PC-3 (cell line): ENCODE measurements at regions not wholly inside any gene's neighbourhood (a gene's known extent, or its start where the extent isn't known, plus 50 kb on each side); places are given as distances from the start of the nearest gene placed in this dataset.
A peak's percentile ranks its signal among the peaks of the same experiment; 100 is the strongest.

ENCODE experiments used
- ATAC-seq: fragments of 200-7000 bp; cut with Tn5 transposase; 2 replicates; pipeline ENCODE4 v1.9.1; 2020; ENCODE audit warnings: mild to moderate bottlenecking, moderate library complexity
- BruUV-seq: library from RNA; stranded (reverse); fragments of 400-500 nt; replicated peaks from 2 replicates; lab custom pipeline; 2021; lab: Mats Ljungman, UMichigan
- CTCF ChIA-PET: fragments of 300-600 bp; sonication (Branson Sonifier 250); formaldehyde crosslinking; loops from one replicate; lab custom pipeline; 2022; ENCODE audit warnings: antibody characterized with exemption; lab: Charles Lee
- POLR2A ChIA-PET: fragments of 300-600 bp; sonication (Branson Sonifier 250); formaldehyde crosslinking; loops from one replicate; lab custom pipeline; 2022; ENCODE audit warnings: antibody characterized with exemption; ENCODE audit not compliant: unreplicated experiment; lab: Charles Lee
- DNase-seq: peaks from one replicate; pipeline ENCODE4 v3.0.0-alpha.2; 2015
- H2AFZ ChIP-seq: fragments of 300-600 bp; sonication (generic); 2 replicates; pipeline ENCODE4 v1.6.0; 2016; ENCODE audit warnings: antibody characterized with exemption, low read length
- H3F3A ChIP-seq: fragments of 300-600 bp; sonication (generic); one replicate; pipeline ENCODE4 v1.6.0; 2017; ENCODE audit warnings: antibody characterized with exemption, low read length, control low read depth, mild to moderate bottlenecking; ENCODE audit not compliant: unreplicated experiment
- H3K27ac ChIP-seq: fragments of 300-600 bp; sonication (generic); 2 replicates; pipeline ENCODE4 v1.5.1; 2016; ENCODE audit warnings: mild to moderate bottlenecking, low read length
- H3K27me3 ChIP-seq: fragments of 300-600 bp; sonication (generic); 2 replicates; pipeline ENCODE4 v1.6.1; 2016; ENCODE audit warnings: low read length, mixed read lengths
- H3K36me3 ChIP-seq: fragments of 300-600 bp; sonication (generic); 2 replicates; pipeline ENCODE4 v1.6.1; 2016; ENCODE audit warnings: low read depth, mixed run types, low read length, mixed read lengths
- H3K4me1 ChIP-seq: fragments of 300-600 bp; sonication (generic); 2 replicates; pipeline ENCODE4 v1.5.1; 2016; ENCODE audit warnings: low read length; ENCODE audit not compliant: insufficient read depth
- H3K4me2 ChIP-seq: fragments of 300-600 bp; sonication (generic); 2 replicates; pipeline ENCODE4 v1.6.0; 2016; ENCODE audit warnings: low read length
- H3K4me3 ChIP-seq: fragments of 300-600 bp; sonication (generic); 2 replicates; pipeline ENCODE4 v1.5.1; 2016; ENCODE audit warnings: mild to moderate bottlenecking, low read length, mixed read lengths
- H3K79me2 ChIP-seq: fragments of 300-600 bp; sonication (generic); 2 replicates; pipeline ENCODE4 v1.6.1; 2017; ENCODE audit warnings: low read length, mixed read lengths
- H3K9ac ChIP-seq: fragments of 300-600 bp; sonication (generic); 2 replicates; pipeline ENCODE4 v1.6.0; 2016; ENCODE audit warnings: mild to moderate bottlenecking, low read length
- H3K9me2 ChIP-seq: fragments of 300-600 bp; sonication (generic); replicated peaks from 2 replicates; pipeline ENCODE4 v1.6.1; 2016; ENCODE audit warnings: mixed run types, low read length, mixed read lengths
- H3K9me3 ChIP-seq: fragments of 300-600 bp; sonication (generic); 2 replicates; pipeline ENCODE4 v1.6.1; 2016; ENCODE audit warnings: low read length, mixed read lengths
- H4K20me1 ChIP-seq: fragments of 300-600 bp; sonication (generic); 2 replicates; pipeline ENCODE4 v1.6.1; 2016; ENCODE audit warnings: low read length, mixed read lengths
- EZH2 ChIP-seq: fragments of 300-600 bp; sonication (generic); IDR thresholded peaks from one replicate; pipeline ENCODE4 v1.6.1; 2017; ENCODE audit warnings: antibody characterized with exemption, mild to moderate bottlenecking, low read length; ENCODE audit not compliant: unreplicated experiment
- EZH2phosphoT487 ChIP-seq: fragments of 300-600 bp; sonication (generic); IDR thresholded peaks from 2 replicates; pipeline ENCODE4 v1.6.1; 2018; ENCODE audit warnings: mild to moderate bottlenecking, antibody characterized with exemption, low read length, borderline replicate concordance
- intact Hi-C: fragments of 100-400 bp; cut with micrococcal nuclease; formaldehyde crosslinking; loops from 2 replicates; pipeline ENCODE4 v1.9.0; 2023
- TF ChIP-seq, protein P1 (sequence below): fragments of 300-600 bp; sonication (generic); conservative IDR thresholded peaks from 2 replicates; pipeline ENCODE4 v1.5.1; 2017; ENCODE audit warnings: antibody characterized with exemption, low read depth, mild to moderate bottlenecking, low read length

DNA sequence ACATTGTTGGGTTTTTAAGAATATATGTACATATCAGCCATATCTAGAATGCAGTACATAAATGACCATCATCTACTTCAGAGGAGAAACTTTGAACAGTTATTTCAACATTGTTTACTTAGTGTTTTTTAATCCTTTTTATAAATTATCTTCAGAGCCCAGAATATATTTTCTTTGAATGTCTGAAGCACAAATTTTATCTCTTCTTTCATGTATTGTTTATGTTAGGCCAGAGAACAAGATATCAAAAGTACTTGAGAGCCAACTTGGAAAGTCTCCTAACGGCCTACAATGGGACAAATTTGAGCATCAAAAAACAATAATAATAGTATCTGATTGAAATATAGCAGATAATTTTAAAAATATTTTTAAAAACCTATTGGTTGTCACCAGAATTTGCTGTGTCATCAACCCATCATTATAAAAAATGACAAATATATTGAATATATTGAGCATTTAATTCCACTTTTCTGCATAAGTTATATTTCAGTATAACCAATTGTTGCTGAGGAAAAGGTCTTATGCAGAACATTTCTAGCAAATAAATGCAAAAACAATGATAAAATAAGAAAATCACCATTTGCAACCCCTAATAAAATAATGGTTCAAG lies 67.5 kb upstream of the CCNG1 start:
- BruUV-seq = no TSS peak
- H3K27ac ChIP-seq = peak overlapping the region; percentile 85
- H3K27me3 ChIP-seq = no peaks in the 10 kb centered on the region
- no peak overlapping the region; the same call in 1 of the 2 replicates for H3K4me3 ChIP-seq
- H3K36me3 ChIP-seq = no peaks in the 10 kb centered on the region
- no peaks in the 10 kb centered on the region for H3F3A ChIP-seq
- H3K9ac ChIP-seq = no peak overlapping the region
- intact Hi-C loops = loop anchor here (1.0 kb wide), 1 partner anchor 9 kb away; no protein-coding TSS in a partner anchor
- no peaks in the 10 kb centered on the region for H3K9me2 ChIP-seq
- no peak; the same call in 1 of the 2 replicates for ATAC-seq
- CTCF ChIA-PET = interaction anchor here (0.6 kb wide), 1 partner anchor 23 kb away, joined by 3 read pairs; no protein-coding TSS in a partner anchor
- peak overlapping the region; percentile 49 for H3K4me2 ChIP-seq
- H4K20me1 ChIP-seq = no peaks in the 10 kb centered on the region
- H3K4me1 ChIP-seq = peaks cover 23% of the 10 kb centered on the region
- no peak for TF ChIP-seq EZH2
- no peak for TF ChIP-seq EZH2phosphoT487
- TF ChIP-seq, protein P1, sequence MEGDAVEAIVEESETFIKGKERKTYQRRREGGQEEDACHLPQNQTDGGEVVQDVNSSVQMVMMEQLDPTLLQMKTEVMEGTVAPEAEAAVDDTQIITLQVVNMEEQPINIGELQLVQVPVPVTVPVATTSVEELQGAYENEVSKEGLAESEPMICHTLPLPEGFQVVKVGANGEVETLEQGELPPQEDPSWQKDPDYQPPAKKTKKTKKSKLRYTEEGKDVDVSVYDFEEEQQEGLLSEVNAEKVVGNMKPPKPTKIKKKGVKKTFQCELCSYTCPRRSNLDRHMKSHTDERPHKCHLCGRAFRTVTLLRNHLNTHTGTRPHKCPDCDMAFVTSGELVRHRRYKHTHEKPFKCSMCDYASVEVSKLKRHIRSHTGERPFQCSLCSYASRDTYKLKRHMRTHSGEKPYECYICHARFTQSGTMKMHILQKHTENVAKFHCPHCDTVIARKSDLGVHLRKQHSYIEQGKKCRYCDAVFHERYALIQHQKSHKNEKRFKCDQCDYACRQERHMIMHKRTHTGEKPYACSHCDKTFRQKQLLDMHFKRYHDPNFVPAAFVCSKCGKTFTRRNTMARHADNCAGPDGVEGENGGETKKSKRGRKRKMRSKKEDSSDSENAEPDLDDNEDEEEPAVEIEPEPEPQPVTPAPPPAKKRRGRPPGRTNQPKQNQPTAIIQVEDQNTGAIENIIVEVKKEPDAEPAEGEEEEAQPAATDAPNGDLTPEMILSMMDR = no peak
- no peaks in the 10 kb centered on the region for H3K79me2 ChIP-seq
- DNase-seq = no peak
- POLR2A ChIA-PET = interaction anchor here (0.6 kb wide), 1 partner anchor 12 kb away, joined by 10 read pairs; no protein-coding TSS in a partner anchor
- no peak overlapping the region for H2AFZ ChIP-seq
- H3K9me3 ChIP-seq = no peaks in the 10 kb centered on the region

DNA sequence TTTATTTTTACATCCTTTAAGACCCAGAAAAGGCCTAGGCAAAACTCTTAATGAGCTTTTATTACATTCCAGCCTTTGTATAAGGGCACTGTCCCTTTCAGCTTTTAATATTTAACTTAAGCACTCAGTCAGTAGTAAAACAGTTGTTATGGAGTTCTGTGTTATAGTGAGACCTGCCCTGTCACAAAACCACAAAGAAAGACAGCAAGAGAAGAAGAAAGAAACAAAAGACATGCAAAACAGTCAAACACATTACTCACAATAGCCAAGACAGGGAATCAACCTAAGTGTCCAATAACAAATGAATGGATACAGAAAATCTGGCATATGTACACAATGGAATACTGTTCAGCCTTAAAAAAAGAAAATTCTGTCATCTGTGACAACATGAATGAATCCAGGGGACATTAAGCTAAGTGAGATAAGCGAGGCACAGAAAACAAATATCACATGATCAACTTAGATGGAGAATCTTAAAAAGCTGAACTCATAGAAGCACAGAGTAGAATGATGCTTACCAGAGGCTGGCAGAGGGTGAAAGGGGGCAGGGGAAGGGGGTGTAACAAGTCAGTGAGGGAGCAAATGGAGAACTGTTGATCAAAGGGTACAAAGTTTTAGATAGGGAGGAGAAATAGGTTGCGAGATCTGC lies 63.8 kb upstream of the CCNG1 start:
- no peaks in the 10 kb centered on the region for H3K9me2 ChIP-seq
- DNase-seq (no peak), ATAC-seq (no peak; the same call in 1 of the 2 replicates)
- H3K9me3 ChIP-seq = no peaks in the 10 kb centered on the region
- no peak overlapping the region for H3K4me3 ChIP-seq
- peaks cover 17% of the 10 kb centered on the region for H3K4me1 ChIP-seq
- no TSS peak for BruUV-seq
- no peak overlapping the region for H2AFZ ChIP-seq
- H3K4me2 ChIP-seq = no peak overlapping the region
- no peak overlapping the region for H3K27ac ChIP-seq
- ChIA-PET POLR2A (no interaction called here), CTCF (no interaction called here)
- intact Hi-C loops = no loop called here
- TF ChIP-seq EZH2 (no peak), EZH2phosphoT487 (no peak)
- TF ChIP-seq, protein P1 = no peak
- H3K79me2 ChIP-seq = no peaks in the 10 kb centered on the region
- no peaks in the 10 kb centered on the region for H3K36me3 ChIP-seq
- H3F3A ChIP-seq = no peaks in the 10 kb centered on the region
- H3K9ac ChIP-seq = no peak overlapping the region
- no peaks in the 10 kb centered on the region for H4K20me1 ChIP-seq
- H3K27me3 ChIP-seq = no peaks in the 10 kb centered on the region

DNA sequence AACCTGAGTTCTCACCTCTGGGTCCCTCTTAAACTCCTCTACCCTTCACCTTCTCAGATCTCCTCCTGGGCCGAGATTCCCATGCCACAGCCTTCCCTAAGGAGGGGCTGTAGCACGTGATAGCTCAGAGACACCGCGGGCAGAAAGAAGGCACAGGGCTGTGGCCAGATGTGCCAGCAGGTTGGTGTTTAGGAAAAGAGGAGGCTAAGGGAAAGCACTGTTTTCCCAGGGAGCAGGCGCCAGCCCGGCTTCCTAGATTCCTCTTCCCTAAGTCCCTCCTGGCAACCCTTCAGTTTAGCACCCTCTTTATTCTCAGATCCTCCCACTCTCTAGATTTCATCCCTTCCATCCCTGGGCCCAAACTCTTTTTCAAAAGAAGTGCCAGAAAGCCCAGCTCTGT lies 59.4 kb upstream of the CCNG1 start:
- H3K9me3 ChIP-seq = no peaks in the 10 kb centered on the region
- H3K36me3 ChIP-seq = no peaks in the 10 kb centered on the region
- no peak overlapping the region for H3K27ac ChIP-seq
- H3K4me3 ChIP-seq = no peak overlapping the region
- no peak overlapping the region for H3K9ac ChIP-seq
- H3K4me1 ChIP-seq = peaks cover 29% of the 10 kb centered on the region
- ChIA-PET POLR2A (no interaction called here), CTCF (no interaction called here)
- H3K27me3 ChIP-seq = no peaks in the 10 kb centered on the region
- H3K79me2 ChIP-seq = no peaks in the 10 kb centered on the region
- no peaks in the 10 kb centered on the region for H3K9me2 ChIP-seq
- no TSS peak for BruUV-seq
- H4K20me1 ChIP-seq = no peaks in the 10 kb centered on the region
- DNase-seq (no peak), ATAC-seq (no peak)
- intact Hi-C loops = loop anchor here (5.0 kb wide), 1 partner anchor 129 kb away; the partner anchor contains the start of gene MAT2B
- no peak overlapping the region for H2AFZ ChIP-seq
- H3K4me2 ChIP-seq = no peak overlapping the region
- no peaks in the 10 kb centered on the region for H3F3A ChIP-seq
- TF ChIP-seq EZH2phosphoT487 (no peak), EZH2 (no peak)
- TF ChIP-seq, protein P1 = no peak
